ENCODE measurements at regions not wholly inside any gene's neighbourhood (a gene's known extent, or its start where the extent isn't known, plus 50 kb on each side); places are given as distances from the start of the nearest gene placed in this dataset.

GRCh38 chr7:33729726-33730125, 175.6 kb upstream of the BMPER start:
- DNase-seq = no peak

GRCh38 chr7:33730958-33731357, 174.4 kb upstream of the BMPER start:
- DNase-seq = no peak

- DNase-seq = no peak
These were observed 173.4 kb upstream of the BMPER start for GRCh38 chr7:33731912-33732311.

- DNase-seq = no peak
These were observed 172.9 kb upstream of the BMPER start for GRCh38 chr7:33732462-33732861.

- peak; percentile 88 for DNase-seq
These were observed 171.3 kb upstream of the BMPER start for GRCh38 chr7:33733870-33734650.

GRCh38 chr7:33735403-33735802, 169.9 kb upstream of the BMPER start:
- DNase-seq = no peak

GRCh38 chr7:33736521-33737221, 168.7 kb upstream of the BMPER start:
- DNase-seq = no peak

GRCh38 chr7:33738260-33738935, 166.9 kb upstream of the BMPER start:
- no peak for DNase-seq

- no peak for DNase-seq
These were observed 166.1 kb upstream of the BMPER start for GRCh38 chr7:33739286-33739685.

- DNase-seq = no peak
These were observed 162.8 kb upstream of the BMPER start for GRCh38 chr7:33742521-33742920.

- DNase-seq = no peak
These were observed 162.2 kb upstream of the BMPER start for GRCh38 chr7:33742999-33743587.

GRCh38 chr7:33743594-33743993, 161.7 kb upstream of the BMPER start:
- DNase-seq = no peak

- peak; percentile 56 for DNase-seq
These were observed 160.9 kb upstream of the BMPER start for GRCh38 chr7:33744293-33745075.

GRCh38 chr7:33745934-33746333, 159.4 kb upstream of the BMPER start:
- no peak for DNase-seq

- no peak for DNase-seq
These were observed 156.5 kb upstream of the BMPER start for GRCh38 chr7:33748793-33749192.

GRCh38 chr7:33750177-33750576, 155.2 kb upstream of the BMPER start:
- DNase-seq = no peak

- no peak for DNase-seq
These were observed 153.9 kb upstream of the BMPER start for GRCh38 chr7:33751443-33751842.

GRCh38 chr7:33753881-33754525, 151.3 kb upstream of the BMPER start:
- no peak for DNase-seq

GRCh38 chr7:33754933-33755928, 150.1 kb upstream of the BMPER start:
- DNase-seq = no peak

GRCh38 chr7:33757050-33757449, 148.3 kb upstream of the BMPER start:
- DNase-seq = no peak
